ENCODE measurements at regions not wholly inside any gene's neighbourhood (a gene's known extent, or its start where the extent isn't known, plus 50 kb on each side); places are given as distances from the start of the nearest gene placed in this dataset.

DNA sequence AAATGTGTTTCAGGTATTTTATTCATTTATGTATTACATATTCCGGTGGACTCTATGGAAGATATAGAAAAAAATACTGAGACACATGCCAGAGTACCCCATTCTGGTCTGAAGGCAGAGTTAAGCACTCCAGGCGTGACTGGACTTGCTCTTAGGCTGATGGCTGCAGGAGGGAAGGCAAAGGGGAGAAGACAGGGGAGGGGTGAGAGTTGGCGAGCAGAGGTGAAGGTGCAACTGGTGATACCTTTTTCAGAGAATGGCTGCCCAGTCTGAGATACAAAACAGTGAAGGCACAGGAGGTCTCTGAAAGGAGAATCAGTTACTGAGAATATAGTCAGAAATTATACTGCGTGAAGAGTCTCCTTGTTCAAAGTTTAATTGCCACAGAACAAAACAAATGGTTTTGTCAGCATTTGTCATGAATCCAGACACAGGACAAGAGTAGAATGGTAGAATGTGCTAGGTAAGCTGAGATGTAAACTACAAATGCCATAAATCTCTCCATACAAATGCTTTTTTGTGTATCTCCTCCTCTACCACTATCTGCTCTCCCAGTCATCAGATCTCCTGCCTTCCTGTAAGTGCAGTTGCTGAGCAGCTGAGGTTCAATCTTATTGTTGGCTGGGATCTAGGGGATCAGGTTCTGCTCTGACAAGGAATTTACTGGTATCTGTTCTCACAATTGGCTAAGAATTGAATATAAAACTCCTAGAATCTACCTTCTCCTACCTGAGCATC is 104.2 kb upstream of the DST start:
- TF ChIP-seq EP300 (IDR thresholded peaks at IDR 0.05) (no peak), POLR2AphosphoS5 (IDR thresholded peaks at IDR 0.05) (no peak), POLR2A (IDR thresholded peaks at IDR 0.05; ENCODE audit: low read depth) (no peak)
- TF ChIP-seq, protein P1, sequence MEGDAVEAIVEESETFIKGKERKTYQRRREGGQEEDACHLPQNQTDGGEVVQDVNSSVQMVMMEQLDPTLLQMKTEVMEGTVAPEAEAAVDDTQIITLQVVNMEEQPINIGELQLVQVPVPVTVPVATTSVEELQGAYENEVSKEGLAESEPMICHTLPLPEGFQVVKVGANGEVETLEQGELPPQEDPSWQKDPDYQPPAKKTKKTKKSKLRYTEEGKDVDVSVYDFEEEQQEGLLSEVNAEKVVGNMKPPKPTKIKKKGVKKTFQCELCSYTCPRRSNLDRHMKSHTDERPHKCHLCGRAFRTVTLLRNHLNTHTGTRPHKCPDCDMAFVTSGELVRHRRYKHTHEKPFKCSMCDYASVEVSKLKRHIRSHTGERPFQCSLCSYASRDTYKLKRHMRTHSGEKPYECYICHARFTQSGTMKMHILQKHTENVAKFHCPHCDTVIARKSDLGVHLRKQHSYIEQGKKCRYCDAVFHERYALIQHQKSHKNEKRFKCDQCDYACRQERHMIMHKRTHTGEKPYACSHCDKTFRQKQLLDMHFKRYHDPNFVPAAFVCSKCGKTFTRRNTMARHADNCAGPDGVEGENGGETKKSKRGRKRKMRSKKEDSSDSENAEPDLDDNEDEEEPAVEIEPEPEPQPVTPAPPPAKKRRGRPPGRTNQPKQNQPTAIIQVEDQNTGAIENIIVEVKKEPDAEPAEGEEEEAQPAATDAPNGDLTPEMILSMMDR (IDR thresholded peaks at IDR 0.05): no peak
- H3K4me1 ChIP-seq: peaks cover 50 to 66% (median 63%) of the 10 kb centered on the region in 4 donors

DNA sequence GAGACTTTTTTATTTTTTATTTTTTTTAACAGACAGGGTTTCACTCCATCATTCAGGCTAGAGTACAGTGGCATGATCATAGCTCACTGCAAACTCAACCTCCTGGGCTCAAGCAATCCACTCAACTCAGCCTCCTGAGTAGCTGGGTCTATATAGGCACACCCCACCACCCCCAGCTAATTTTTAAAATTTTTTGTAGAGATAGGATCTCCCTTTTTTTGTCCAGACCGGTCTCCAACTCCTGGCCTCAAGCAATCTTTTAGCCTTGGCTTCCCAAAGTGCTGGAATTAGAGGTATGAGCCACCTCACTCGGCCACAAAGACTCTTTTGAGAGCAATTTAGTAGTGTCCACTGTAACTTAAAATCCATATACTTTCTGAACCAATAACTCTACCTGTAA is 103.3 kb upstream of the DST start:
- Histone ChIP-seq H3K36me3 (no peaks in the 10 kb centered on the region), H3K4me1 (peaks cover 49 to 75% (median 69%) of the 10 kb centered on the region in 4 donors), H3K9me3 (no peaks in the 10 kb centered on the region), H3K27me3 (no peaks in the 10 kb centered on the region), H3K27ac (replicated peaks in 1 of 4) (no peak overlapping the region), H3K4me3 (no peak overlapping the region)
- TF ChIP-seq POLR2A (IDR thresholded peaks at IDR 0.05; ENCODE audit: low read depth) (no peak), EP300 (IDR thresholded peaks at IDR 0.05) (no peak), POLR2AphosphoS5 (IDR thresholded peaks at IDR 0.05) (no peak)
- TF ChIP-seq, protein P1 (IDR thresholded peaks at IDR 0.05): no peak
- intact Hi-C loops (cut with DNase I): no loop called here
- 91% methylated on average over 2 of the region's 2 CpGs for WGBS
- no peak for DNase-seq (ENCODE audit: extremely low spot score)

More for the DNA sequence above, 104.2 kb upstream of the DST start:
- no peak for DNase-seq (ENCODE audit: extremely low spot score)
- Histone ChIP-seq H3K36me3 (no peaks in the 10 kb centered on the region), H3K27ac (replicated peaks in 1 of 4) (no peak overlapping the region), H3K27me3 (no peaks in the 10 kb centered on the region), H3K9me3 (no peaks in the 10 kb centered on the region), H3K4me3 (no peak overlapping the region)
- WGBS: 90% methylated on average over 4 of the region's 4 CpGs
- intact Hi-C loops (cut with DNase I): no loop called here

DNA sequence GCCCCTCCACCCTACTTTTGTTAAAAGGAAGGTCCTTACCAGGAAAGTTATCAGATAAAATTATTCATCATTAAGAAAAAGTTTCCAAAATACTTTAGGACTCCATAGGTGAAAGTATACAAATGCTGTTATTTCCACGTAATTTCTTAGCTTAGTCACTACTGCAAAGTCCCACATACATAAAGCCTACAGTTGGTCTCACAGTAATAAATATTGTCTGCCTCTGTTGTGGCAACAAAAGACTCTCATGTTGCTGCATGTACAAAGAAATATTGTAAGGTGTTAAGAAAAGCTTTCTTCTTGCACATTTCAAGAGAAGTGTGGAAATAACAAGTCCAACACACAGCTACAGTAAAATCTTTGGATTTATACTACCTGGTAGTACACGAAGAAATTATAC is 102.4 kb upstream of the DST start:
- Histone ChIP-seq H3K4me1 (peaks cover 47 to 76% (median 74%) of the 10 kb centered on the region in 4 donors), H3K4me3 (no peak overlapping the region), H3K27me3 (no peaks in the 10 kb centered on the region), H3K36me3 (no peaks in the 10 kb centered on the region), H3K9me3 (no peaks in the 10 kb centered on the region), H3K27ac (replicated peaks in 1 of 4) (no peak overlapping the region)
- TF ChIP-seq POLR2A (IDR thresholded peaks at IDR 0.05; ENCODE audit: low read depth): no peak
- TF ChIP-seq POLR2AphosphoS5 (IDR thresholded peaks at IDR 0.05): no peak
- TF ChIP-seq EP300 (IDR thresholded peaks at IDR 0.05): no peak
- TF ChIP-seq, protein P1 (IDR thresholded peaks at IDR 0.05): no peak
- DNase-seq (ENCODE audit: extremely low spot score): no peak
- intact Hi-C loops (cut with DNase I): no loop called here
- WGBS: 84% methylated on average over 2 of the region's 2 CpGs

DNA sequence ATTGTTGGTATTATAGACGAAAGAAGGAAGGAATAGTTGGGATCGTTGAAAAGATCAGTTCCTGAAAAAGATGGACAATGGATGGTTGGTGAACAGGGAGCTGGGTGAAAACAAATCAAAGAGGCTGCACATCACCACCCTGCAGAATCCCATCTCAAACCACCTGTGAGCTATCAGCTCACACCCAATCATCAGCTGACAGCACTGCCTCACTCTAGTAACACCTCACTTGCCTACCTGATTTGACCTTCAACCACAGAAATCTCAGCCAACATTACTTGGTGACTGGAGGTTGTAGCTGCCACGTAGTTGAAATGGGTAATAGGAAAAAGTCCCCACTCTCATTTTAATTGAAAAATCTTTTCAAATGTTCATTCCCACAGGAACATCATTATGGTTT is 101.8 kb upstream of the DST start:
- H3K36me3 ChIP-seq: no peaks in the 10 kb centered on the region
- H3K27ac ChIP-seq (replicated peaks in 1 of 4): no peak overlapping the region
- intact Hi-C loops (cut with DNase I): no loop called here
- WGBS: 50% methylated on average over 3 of the region's 3 CpGs
- no peak for DNase-seq (ENCODE audit: extremely low spot score)
- no peaks in the 10 kb centered on the region for H3K9me3 ChIP-seq
- H3K27me3 ChIP-seq: no peaks in the 10 kb centered on the region
- peaks cover 43 to 76% (median 74%) of the 10 kb centered on the region in 4 donors for H3K4me1 ChIP-seq
- TF ChIP-seq EP300 (IDR thresholded peaks at IDR 0.05) (no peak), POLR2A (IDR thresholded peaks at IDR 0.05; ENCODE audit: low read depth) (no peak), POLR2AphosphoS5 (IDR thresholded peaks at IDR 0.05) (no peak)
- TF ChIP-seq, protein P1 (IDR thresholded peaks at IDR 0.05): no peak
- no peak overlapping the region for H3K4me3 ChIP-seq
